Astrocyte of the spinal cord (primary cell): ENCODE measurements at regions not wholly inside any gene's neighbourhood (a gene's known extent, or its start where the extent isn't known, plus 50 kb on each side); places are given as distances from the start of the nearest gene placed in this dataset.

Source experiments
- DNase-seq: peaks from one replicate; pipeline ENCODE4 v3.0.0; 2011; ENCODE audit warnings: low read depth, low spot score
- H3K4me3 ChIP-seq: 2 replicates; pipeline ENCODE4 v1.5.1; 2011; ENCODE audit warnings: low read depth, mild to moderate bottlenecking, low read length, moderate library complexity
- CTCF ChIP-seq: IDR thresholded peaks from 2 replicates; pipeline ENCODE4 v1.5.1; 2012; ENCODE audit warnings: low read depth, mild to moderate bottlenecking, low read length, inconsistent platforms
- in situ Hi-C: cut with HindIII; loops from 2 replicates; pipeline ENCODE4 v1.10.0; 2017; ENCODE audit warnings: low sequenced_read_pairs

DNA sequence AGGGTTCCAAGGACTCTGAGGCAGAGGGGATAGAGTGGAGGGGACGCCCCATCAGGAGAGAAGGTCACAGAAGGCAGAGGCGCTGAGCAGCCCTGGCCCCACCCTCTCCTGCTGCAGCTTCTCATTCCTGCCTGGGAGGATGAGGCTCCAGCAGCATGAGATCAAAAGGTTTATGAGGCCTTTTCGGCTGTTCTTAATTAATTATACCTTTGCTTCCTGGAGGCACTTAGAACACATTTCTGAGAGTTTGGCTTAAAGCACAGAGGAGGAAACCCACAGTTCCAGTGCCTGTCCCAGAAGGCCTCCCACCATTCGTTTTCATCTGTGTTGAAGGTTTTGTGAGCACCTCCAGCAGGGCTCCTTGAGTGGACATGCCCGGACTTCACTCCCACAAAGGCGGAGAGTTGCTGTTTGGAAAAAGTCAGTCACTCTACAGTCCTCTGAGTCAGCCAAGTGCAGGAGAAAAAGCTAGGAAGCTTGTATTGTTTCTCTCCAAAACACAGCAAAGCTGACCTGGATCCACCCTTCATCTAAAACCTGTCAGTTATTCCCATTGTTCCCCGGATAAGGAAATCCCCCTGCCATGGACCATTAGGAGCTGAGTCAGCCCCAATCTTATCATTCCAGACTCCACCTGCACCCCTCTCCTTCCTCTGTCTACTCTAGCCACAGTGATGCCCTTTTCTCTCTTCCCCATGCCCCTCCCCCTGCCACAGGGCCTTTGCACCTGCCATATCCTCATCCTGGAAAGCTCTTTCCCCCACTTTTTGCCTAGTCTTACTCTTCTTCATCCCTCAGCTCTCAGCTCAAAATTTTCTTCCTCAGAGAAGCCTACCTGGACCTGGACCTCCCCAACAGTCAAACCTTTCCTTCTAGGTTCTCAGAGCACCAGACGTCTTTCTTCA is 276.8 kb downstream of the FBXW7 start:
- in situ Hi-C loops, result no loop called here
- H3K4me3 ChIP-seq, result no peak overlapping the region
- no peak for TF ChIP-seq CTCF
- peak; percentile 82 for DNase-seq

GRCh38 chr4:152258391-152258790 is 277.5 kb downstream of the FBXW7 start:
- in situ Hi-C loops, result no loop called here
- TF ChIP-seq CTCF, result no peak
- H3K4me3 ChIP-seq, result no peak overlapping the region

GRCh38 chr4:152257601-152258066 is 278.3 kb downstream of the FBXW7 start:
- DNase-seq, result no peak
- H3K4me3 ChIP-seq, result no peak overlapping the region
- in situ Hi-C loops, result no loop called here
- no peak for TF ChIP-seq CTCF

More at GRCh38 chr4:152258391-152258790, 277.5 kb downstream of the FBXW7 start:
- no peak for DNase-seq

- no peak overlapping the region for H3K4me3 ChIP-seq
- in situ Hi-C loops, result no loop called here
- TF ChIP-seq CTCF, result no peak
- no peak for DNase-seq
Observed at GRCh38 chr4:152256996-152257395, 278.9 kb downstream of the FBXW7 start.

DNA sequence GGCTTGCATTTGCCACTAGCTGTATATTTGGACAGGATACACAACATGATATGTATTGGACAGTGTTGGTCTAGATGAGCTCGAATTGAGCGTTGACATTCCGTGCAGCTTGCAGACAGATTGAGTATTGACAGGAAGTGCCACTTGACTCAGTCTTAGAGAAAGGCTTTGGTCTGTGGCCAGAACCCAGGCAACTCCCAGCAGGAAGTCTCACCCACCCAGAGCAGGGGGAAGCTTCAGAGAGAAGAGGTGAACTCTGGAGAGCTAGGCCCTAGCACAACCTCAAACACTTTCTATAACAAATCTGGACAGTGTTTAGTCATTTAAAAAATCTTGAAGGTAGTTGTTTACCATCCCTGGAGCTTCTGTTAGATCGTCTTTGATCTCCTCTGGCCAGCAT is 280.5 kb downstream of the FBXW7 start:
- H3K4me3 ChIP-seq, result no peak overlapping the region
- no peak for TF ChIP-seq CTCF
- in situ Hi-C loops, result no loop called here
- peak; percentile 41 for DNase-seq

GRCh38 chr4:152248347-152248746 is 287.5 kb downstream of the FBXW7 start:
- DNase-seq, result no peak
- in situ Hi-C loops, result no loop called here
- no peak overlapping the region for H3K4me3 ChIP-seq
- TF ChIP-seq CTCF, result no peak
